ENCODE measurements at regions not wholly inside any gene's neighbourhood (a gene's known extent, or its start where the extent isn't known, plus 50 kb on each side); places are given as distances from the start of the nearest gene placed in this dataset.

GRCh38 chr1:59201341-59201740, 95.6 kb upstream of the FGGY start:
- no peak for ATAC-seq
- in situ Hi-C loops (cut with MboI): no loop called here
- no peak overlapping the region for H3K27ac ChIP-seq (ENCODE audit: extremely low read depth, low read depth, low read length)
- peaks cover 3 to 5% of the 10 kb centered on the region in 2 experiments; a peak in 3 of 5 replicates for H3K27me3 ChIP-seq (ENCODE audit: control insufficient read depth in 2 of 2, insufficient read depth in 2 of 2, low read length in 2 of 2)
- H3K4me3 ChIP-seq: no peak overlapping the region
- no peak overlapping the region for H2AFZ ChIP-seq (ENCODE audit: low read depth, low read length)
- no peak for FAIRE-seq
- no peak for TF ChIP-seq NFXL1 (CRISPR knock-in tag; IDR thresholded peaks at IDR 0.05)
- TF ChIP-seq ZNF175 (CRISPR knock-in tag; IDR thresholded peaks at IDR 0.05; ENCODE audit: low read depth): no peak
- TF ChIP-seq POLR2A (conservative IDR thresholded peaks at IDR 0.05): no peak
- TF ChIP-seq ARHGAP35 (IDR thresholded peaks at IDR 0.05; ENCODE audit: partially characterized antibody): no peak
- TF ChIP-seq ZKSCAN3 (CRISPR knock-in tag; IDR thresholded peaks at IDR 0.05): no peak
- TF ChIP-seq ZNF668 (CRISPR knock-in tag; IDR thresholded peaks at IDR 0.05): no peak
- TF ChIP-seq ZC3H8 (IDR thresholded peaks at IDR 0.05): no peak
- no peak for TF ChIP-seq YBX1 (IDR thresholded peaks at IDR 0.05)
- no peak for TF ChIP-seq BMI1 (IDR thresholded peaks at IDR 0.05; ENCODE audit: low read length)
- TF ChIP-seq FOXK2 (conservative IDR thresholded peaks at IDR 0.05 in 1 of 2, IDR thresholded peaks at IDR 0.05 in 1 of 2; ENCODE audit: low read depth in 2 of 2): no peak
- H3K4me1 ChIP-seq (replicated peaks in 1 of 2; ENCODE audit: control insufficient read depth in 2 of 2, insufficient read depth in 2 of 2, low read length in 2 of 2): no peaks in the 10 kb centered on the region
- no peaks in the 10 kb centered on the region for H4K20me1 ChIP-seq (replicated peaks; ENCODE audit: control insufficient read depth, insufficient read depth, low read length)
- DNase-seq (ENCODE audit: extremely low read depth in 1 of 4, low spot score in 3 of 4): no peak
- POLR2A ChIA-PET: interaction anchor here (0.7 kb wide), 1 partner anchor 8 kb away, joined by 3 read pairs; no protein-coding TSS in a partner anchor
- intact Hi-C loops (cut with micrococcal nuclease): no loop called here
- H3K79me2 ChIP-seq (ENCODE audit: control insufficient read depth, insufficient read depth, low read length): no peaks in the 10 kb centered on the region
- H3K9ac ChIP-seq (ENCODE audit: insufficient read depth in 1 of 2, low read depth in 2 of 2, low read length in 2 of 2): no peak overlapping the region
- H3K4me2 ChIP-seq (ENCODE audit: insufficient read depth, low read length): no peak overlapping the region
- H3K9me1 ChIP-seq (ENCODE audit: control insufficient read depth, insufficient read depth, low read length): no peaks in the 10 kb centered on the region
- H3K9me3 ChIP-seq (replicated peaks; ENCODE audit: control insufficient read depth, insufficient read depth, low read depth, low read length): no peaks in the 10 kb centered on the region
- H3K36me3 ChIP-seq (ENCODE audit: control insufficient read depth, insufficient read depth, low read length): no peaks in the 10 kb centered on the region
- CTCF ChIA-PET (ENCODE audit: low intra/inter-chr PET ratio): no interaction called here
- BruUV-seq (replicated peaks): no TSS peak

DNA sequence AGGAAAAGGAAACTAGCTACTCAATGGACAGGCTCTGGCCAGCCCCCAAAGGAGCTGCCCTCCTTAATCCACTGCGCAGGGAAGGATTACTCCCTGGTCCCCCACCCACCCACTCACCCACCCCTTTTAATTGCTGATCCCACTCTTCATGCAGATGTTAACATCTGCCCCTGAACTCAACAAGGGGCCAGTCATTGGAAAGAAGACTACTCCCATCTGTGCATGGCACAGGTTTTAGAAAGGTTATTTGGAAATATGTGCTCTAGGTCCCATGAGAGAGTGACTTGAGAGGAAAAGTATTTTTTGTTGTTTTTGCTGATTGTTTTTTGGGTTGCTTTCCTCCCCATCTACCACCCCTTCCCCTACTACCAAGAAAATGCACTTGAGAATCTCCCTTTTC, 94.4 kb upstream of the FGGY start:
- Histone ChIP-seq H3K4me2 (ENCODE audit: insufficient read depth, low read length) (no peak overlapping the region), H2AFZ (ENCODE audit: low read depth, low read length) (no peak overlapping the region), H3K4me1 (replicated peaks in 1 of 2; ENCODE audit: control insufficient read depth in 2 of 2, insufficient read depth in 2 of 2, low read length in 2 of 2) (no peaks in the 10 kb centered on the region), H3K9me1 (ENCODE audit: control insufficient read depth, insufficient read depth, low read length) (no peaks in the 10 kb centered on the region), H4K20me1 (replicated peaks; ENCODE audit: control insufficient read depth, insufficient read depth, low read length) (no peaks in the 10 kb centered on the region), H3K36me3 (ENCODE audit: control insufficient read depth, insufficient read depth, low read length) (no peaks in the 10 kb centered on the region), H3K79me2 (ENCODE audit: control insufficient read depth, insufficient read depth, low read length) (no peaks in the 10 kb centered on the region), H3K9ac (ENCODE audit: insufficient read depth in 1 of 2, low read depth in 2 of 2, low read length in 2 of 2) (no peak overlapping the region), H3K4me3 (no peak overlapping the region), H3K9me3 (replicated peaks; ENCODE audit: control insufficient read depth, insufficient read depth, low read depth, low read length) (no peaks in the 10 kb centered on the region), H3K27me3 (ENCODE audit: control insufficient read depth in 2 of 2, insufficient read depth in 2 of 2, low read length in 2 of 2) (peaks cover 0 to 5% of the 10 kb centered on the region in 2 experiments; a peak in 2 of 5 replicates), H3K27ac (ENCODE audit: extremely low read depth, low read depth, low read length) (no peak overlapping the region)
- no peak for DNase-seq (ENCODE audit: extremely low read depth in 1 of 4, low spot score in 3 of 4)
- 0% methylated on average over 1 of the region's 1 CpG for WGBS (ENCODE audit: insufficient coverage, low coverage, missing lambda C conversion rate)
- intact Hi-C loops (cut with micrococcal nuclease) (loop anchor here (2.0 kb wide), 1 partner anchor 70 kb away; no protein-coding TSS in a partner anchor), in situ Hi-C loops (cut with MboI) (no loop called here)
- FAIRE-seq: no peak
- no TSS peak for BruUV-seq (replicated peaks)
- ChIA-PET CTCF (ENCODE audit: low intra/inter-chr PET ratio) (no interaction called here), POLR2A (no interaction called here)
- no peak for ATAC-seq
- TF ChIP-seq SREBF2 (CRISPR knock-in tag; IDR thresholded peaks at IDR 0.05) (no peak), HSF4 (CRISPR knock-in tag; IDR thresholded peaks at IDR 0.05; ENCODE audit: borderline replicate concordance) (no peak), ELF2 (CRISPR knock-in tag; IDR thresholded peaks at IDR 0.05) (no peak), SIN3A (IDR thresholded peaks at IDR 0.05; ENCODE audit: borderline replicate concordance in 2 of 2, control insufficient read depth in 1 of 2, low read depth in 2 of 2, low read length in 2 of 2) (no peak), KLF13 (tag; IDR thresholded peaks at IDR 0.05; ENCODE audit: borderline replicate concordance, low read depth) (no peak)
- TF ChIP-seq, protein P1, sequence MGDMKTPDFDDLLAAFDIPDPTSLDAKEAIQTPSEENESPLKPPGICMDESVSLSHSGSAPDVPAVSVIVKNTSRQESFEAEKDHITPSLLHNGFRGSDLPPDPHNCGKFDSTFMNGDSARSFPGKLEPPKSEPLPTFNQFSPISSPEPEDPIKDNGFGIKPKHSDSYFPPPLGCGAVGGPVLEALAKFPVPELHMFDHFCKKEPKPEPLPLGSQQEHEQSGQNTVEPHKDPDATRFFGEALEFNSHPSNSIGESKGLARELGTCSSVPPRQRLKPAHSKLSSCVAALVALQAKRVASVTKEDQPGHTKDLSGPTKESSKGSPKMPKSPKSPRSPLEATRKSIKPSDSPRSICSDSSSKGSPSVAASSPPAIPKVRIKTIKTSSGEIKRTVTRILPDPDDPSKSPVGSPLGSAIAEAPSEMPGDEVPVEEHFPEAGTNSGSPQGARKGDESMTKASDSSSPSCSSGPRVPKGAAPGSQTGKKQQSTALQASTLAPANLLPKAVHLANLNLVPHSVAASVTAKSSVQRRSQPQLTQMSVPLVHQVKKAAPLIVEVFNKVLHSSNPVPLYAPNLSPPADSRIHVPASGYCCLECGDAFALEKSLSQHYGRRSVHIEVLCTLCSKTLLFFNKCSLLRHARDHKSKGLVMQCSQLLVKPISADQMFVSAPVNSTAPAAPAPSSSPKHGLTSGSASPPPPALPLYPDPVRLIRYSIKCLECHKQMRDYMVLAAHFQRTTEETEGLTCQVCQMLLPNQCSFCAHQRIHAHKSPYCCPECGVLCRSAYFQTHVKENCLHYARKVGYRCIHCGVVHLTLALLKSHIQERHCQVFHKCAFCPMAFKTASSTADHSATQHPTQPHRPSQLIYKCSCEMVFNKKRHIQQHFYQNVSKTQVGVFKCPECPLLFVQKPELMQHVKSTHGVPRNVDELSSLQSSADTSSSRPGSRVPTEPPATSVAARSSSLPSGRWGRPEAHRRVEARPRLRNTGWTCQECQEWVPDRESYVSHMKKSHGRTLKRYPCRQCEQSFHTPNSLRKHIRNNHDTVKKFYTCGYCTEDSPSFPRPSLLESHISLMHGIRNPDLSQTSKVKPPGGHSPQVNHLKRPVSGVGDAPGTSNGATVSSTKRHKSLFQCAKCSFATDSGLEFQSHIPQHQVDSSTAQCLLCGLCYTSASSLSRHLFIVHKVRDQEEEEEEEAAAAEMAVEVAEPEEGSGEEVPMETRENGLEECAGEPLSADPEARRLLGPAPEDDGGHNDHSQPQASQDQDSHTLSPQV (IDR thresholded peaks at IDR 0.05): no peak
